SIG-M5 treated with dmso at 0.1 percent for 504 hours (cell line): ENCODE measurements at regions not wholly inside any gene's neighbourhood (a gene's known extent, or its start where the extent isn't known, plus 50 kb on each side); places are given as distances from the start of the nearest gene placed in this dataset.

Source experiments
- DNase-seq: peaks from one replicate; lab custom pipeline; 2025; ENCODE audit not compliant: unreplicated experiment; lab: John Stamatoyannopoulos, UW

DNA sequence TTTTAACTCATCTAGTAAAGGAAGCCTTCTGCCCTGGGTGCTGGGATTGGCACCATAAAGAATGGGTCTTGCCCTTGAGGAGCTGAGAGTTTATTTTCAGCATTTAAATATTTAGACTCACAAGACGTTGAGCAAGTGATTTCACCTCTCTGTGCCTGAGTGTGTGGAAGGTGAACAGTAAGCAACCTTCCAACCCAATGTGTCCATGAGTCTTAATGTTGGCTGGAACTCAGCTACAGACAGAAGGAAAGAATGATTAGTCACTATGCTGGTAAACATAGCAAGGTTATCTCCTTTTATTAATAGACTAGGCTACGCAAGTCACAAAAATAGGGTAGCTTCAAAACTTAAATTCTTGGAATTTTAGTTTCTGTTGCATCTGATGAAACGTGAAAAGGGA lies 277.4 kb upstream of the GATB start:
- no peak for DNase-seq

DNA sequence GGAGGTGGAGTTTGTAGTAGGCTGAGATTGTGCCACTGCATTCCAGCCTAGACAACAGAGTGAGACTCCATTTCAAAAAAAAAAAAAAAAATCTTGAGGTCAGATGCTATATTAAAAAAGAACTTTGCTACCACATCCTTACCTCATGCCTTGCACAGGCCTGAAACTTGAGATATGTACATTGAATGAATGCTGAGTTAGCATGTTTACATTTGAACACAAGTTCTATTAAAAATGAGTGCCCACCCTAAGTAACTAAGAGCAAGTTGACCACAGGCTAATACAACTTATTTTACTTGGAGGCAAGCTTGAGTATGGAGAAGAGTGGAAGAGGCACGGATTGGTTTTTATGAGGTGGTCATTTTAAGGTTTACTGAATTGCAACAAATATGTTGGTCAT lies 276.6 kb upstream of the GATB start:
- no peak for DNase-seq

DNA sequence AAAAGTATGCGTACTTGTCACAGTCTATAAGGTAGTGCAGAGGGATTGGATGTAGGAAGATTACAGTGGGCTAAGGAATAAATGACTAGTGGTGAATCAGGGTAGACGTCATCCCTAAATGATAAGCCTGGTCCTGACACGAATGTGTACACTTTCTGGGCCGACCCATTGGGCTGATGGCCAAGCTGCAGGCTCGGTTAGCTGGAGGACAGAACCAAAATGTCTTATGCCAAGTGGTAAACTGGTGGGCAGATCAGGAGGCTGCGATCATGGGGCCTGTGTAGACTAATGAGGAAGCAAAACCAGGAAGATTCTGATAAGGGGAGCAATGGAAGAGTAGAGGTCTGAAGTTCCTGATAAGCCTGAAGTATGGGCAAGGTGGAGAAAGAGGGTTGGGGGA lies 272.8 kb upstream of the GATB start:
- DNase-seq = no peak

DNA sequence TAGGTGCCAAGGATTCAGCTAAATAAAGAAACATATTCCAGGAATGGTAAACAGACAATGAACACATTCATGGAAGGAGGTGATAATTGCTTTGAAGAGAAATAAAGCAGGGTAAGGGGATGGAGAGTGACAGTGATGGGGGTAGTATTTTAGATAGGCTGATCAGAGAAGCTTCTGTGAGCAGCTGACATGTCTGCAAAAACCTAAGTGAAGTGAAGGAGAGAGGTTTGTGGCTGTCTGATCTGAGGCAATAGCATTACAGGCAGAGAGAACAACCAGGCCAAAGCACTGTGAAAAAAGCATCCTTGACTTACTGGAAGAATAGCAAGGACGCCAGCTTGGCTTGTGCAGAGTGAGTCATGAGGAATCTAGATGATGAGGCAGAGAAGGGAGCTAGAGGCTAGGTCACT lies 271.9 kb upstream of the GATB start:
- no peak for DNase-seq

GRCh38 chr4:152029631-152030030 lies 268.8 kb upstream of the GATB start:
- peak; percentile 53 for DNase-seq

GRCh38 chr4:152028131-152028530 lies 267.3 kb upstream of the GATB start:
- no peak for DNase-seq

GRCh38 chr4:152024881-152025280 lies 264.1 kb upstream of the GATB start:
- no peak for DNase-seq

DNA sequence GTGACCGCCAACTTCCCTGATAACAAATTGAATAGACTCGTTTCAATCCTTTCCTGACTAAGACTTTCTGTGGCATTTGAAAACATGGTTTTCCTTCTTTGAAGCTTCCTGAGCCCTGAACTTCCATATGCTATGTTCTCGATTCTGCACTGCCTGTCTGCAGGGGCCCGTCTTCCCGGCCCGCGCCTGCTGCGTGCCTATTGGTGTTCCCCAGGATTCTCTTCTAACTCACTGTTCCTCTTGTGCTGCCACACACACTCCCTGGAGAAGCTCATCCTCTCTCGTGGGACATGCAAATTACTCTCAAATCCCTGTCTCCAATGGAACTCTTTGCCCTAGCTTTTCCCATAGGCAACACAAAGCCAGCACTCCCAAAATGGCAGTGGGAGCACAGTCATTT lies 262.9 kb upstream of the GATB start:
- DNase-seq = no peak

DNA sequence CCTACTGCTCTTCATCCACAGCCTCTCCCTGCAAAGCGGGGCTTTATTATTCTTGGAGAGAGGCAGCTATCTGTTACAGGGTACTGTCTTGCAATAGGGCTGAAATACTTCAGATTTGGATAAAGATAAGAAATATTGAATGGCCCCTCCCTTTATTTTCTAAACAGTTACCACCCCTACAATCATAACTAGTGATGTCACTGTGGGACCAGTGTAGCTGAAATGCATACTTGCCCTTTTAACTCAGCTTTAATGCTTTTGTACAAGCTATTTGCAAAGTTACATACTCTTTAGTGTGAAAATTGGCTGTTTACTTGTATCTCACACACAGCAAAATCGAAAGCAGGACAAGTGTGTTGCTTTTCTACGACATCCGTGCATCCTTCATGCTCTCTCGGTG lies 261.7 kb upstream of the GATB start:
- no peak for DNase-seq

- DNase-seq = no peak
These were observed 261.1 kb upstream of the GATB start for GRCh38 chr4:152021788-152022438.

- DNase-seq = no peak
These were observed 259.3 kb upstream of the GATB start for GRCh38 chr4:152020073-152020472.

GRCh38 chr4:152016303-152016620 lies 255.5 kb upstream of the GATB start:
- DNase-seq = no peak

DNA sequence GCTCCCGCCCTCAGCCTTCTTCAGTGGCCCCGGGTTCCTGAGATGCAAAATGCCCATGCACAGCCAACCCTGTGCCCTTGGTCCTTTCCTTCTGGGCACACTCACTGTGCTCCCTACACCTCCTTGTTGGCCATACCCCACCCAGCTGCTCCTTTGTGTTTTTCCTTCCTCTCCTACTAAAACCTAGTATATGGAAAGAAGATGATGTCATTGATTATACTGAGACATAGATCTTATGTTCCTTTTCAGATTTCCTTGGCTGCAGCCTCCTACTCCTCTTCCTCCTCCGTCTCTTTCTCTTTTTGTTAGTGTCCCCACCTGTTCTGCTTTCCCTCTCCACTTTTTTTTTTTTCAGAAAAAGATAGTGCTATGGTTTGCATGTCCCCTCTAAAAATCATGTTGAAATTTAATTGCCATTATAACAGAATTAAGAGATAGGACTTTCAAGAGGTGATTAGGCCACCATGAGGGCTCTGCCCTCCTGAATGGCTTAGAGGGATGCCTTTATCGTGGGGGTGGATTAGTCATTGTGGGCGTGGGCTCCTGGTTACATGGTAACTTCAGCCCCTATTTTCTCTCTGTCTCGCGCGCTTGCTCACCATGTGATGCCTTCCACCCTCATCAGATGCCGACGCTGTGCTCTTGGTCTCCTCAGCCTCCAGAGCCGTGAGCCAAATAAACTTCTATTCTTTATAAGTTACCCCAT lies 254.9 kb upstream of the GATB start:
- DNase-seq = no peak

GRCh38 chr4:152014280-152014679 lies 253.5 kb upstream of the GATB start:
- DNase-seq = no peak

DNA sequence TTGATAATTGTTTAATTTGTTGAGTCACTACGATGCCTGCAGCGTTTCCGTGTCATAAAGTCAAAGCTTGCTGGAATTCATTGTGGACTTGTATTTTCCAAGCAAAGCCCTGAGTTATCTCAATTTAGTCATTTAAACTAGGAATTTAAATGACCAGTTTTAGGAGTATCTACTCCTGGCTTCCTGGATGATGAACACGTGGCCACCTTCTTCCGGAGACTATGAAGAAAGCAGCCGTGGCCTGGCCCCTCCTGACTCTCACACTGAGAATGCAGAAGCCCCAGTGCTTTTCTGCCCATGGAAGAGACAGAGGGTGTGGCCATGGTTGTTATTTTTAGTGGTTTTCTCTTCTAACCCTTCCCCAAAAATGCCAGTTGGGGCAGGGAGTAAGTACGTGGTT lies 250.7 kb upstream of the GATB start:
- DNase-seq = no peak

DNA sequence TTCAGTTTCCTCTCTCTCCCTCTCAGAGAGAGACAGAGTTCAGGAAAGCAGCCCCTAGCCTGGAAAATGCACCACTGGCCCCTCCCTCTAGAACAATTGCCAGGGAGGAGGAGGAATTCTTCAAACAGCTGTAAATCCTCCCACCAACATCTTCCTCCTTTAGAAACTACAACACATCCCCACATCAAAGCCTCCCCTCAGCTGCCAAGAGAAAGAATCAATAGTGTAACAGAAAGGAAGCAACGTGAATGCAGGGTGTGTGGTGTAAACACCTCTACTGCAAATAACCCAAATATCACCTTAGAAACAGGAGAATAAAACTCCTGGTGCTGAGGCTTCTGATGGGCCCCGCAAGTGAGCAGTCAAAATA lies 249.9 kb upstream of the GATB start:
- no peak for DNase-seq

- DNase-seq = no peak
These were observed 249.3 kb upstream of the GATB start for GRCh38 chr4:152009983-152010709.

GRCh38 chr4:152009031-152009670 lies 248.3 kb upstream of the GATB start:
- DNase-seq = no peak

DNA sequence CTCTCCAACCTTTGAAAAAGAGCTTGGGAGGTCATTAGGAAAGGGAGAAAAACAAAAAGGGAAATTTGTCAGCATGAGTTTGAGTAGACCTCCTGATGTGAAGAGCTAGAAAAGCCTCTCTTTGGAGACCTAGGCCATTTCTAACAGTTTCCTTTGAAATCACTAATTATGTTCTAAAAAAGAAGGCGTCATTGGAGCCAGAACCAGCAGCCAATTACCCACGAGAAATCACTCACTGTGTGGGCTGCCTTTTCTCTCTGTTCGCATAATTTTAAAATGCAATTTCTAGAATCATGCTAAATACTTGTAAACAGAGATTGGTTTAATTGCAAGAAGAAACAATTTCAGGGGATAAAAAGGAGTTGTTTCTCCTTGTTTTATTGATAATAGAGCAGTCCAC lies 246.3 kb upstream of the GATB start:
- no peak for DNase-seq

DNA sequence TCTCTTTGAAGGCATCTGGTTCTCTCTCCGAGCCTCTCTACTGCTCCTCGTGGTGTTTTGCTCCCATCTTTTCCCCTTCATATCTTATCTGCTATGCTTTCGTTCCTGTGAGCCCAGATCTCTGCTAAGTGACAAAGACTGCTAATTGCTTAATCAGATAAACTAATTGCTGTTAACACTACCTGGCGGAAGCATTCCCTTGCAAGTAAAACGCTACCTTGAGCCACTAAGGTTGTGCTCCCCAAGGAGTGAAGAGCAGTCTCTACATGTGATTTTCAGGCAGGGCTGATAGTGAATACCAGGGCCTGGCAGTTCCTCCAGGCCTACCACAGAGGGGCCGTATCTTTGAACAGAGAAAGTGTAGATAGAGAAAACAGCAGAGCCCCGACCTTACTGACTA lies 244.0 kb upstream of the GATB start:
- no peak for DNase-seq

- DNase-seq = no peak
These were observed 239.7 kb upstream of the GATB start for GRCh38 chr4:152000518-152000917.

DNA sequence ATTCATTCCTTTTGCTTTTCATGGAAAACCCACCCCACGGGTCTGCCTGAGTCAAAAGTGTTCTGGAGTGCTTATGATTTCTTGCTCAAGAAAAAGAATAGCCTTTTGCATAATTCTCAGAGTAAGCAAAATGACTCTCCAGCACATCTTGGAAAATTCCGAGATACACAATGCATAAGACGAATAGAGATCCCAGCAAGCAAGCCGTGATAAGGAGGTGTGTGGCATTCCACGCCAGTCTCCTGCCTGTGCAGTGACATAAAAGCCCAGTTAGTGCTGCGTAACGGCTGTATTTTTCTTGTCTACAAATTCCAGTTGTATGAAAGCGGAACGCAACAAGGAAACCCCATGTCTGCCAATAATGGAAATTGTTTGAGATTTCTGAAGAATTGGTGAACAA lies 237.9 kb upstream of the GATB start:
- DNase-seq = no peak
